ENCODE measurements at regions not wholly inside any gene's neighbourhood (a gene's known extent, or its start where the extent isn't known, plus 50 kb on each side); places are given as distances from the start of the nearest gene placed in this dataset.

GRCh38 chr14:101123618-101124510 lies 220.3 kb upstream of the RTL1 start:
- H3K4me3 ChIP-seq (IDR thresholded peaks at IDR 0.05; ENCODE audit: insufficient read depth, low read depth, low read length) = no peak overlapping the region
- H3K79me2 ChIP-seq (ENCODE audit: insufficient read depth, low read depth) = no peaks in the 10 kb centered on the region
- H3K4me1 ChIP-seq (ENCODE audit: low read depth, poor library complexity, severe bottlenecking) = no peaks in the 10 kb centered on the region
- no peak for TF ChIP-seq CTCF (conservative IDR thresholded peaks at IDR 0.05; ENCODE audit: low read depth, low read length)
- H3K4me2 ChIP-seq = no peak overlapping the region
- H4K20me1 ChIP-seq (ENCODE audit: insufficient read depth) = no peaks in the 10 kb centered on the region
- no peak overlapping the region for H2AFZ ChIP-seq (ENCODE audit: low read depth)
- no peaks in the 10 kb centered on the region for H3K36me3 ChIP-seq (ENCODE audit: insufficient read depth)
- H3K27me3 ChIP-seq (ENCODE audit: insufficient read depth, low read depth) = peaks cover 28% of the 10 kb centered on the region
- H3K27ac ChIP-seq = no peak overlapping the region
- H3K9ac ChIP-seq = no peak overlapping the region

GRCh38 chr14:101124815-101125214 lies 221.3 kb upstream of the RTL1 start:
- Histone ChIP-seq H3K27me3 (ENCODE audit: insufficient read depth, low read depth) (peaks cover 23% of the 10 kb centered on the region), H3K9ac (no peak overlapping the region), H3K27ac (no peak overlapping the region), H3K4me3 (IDR thresholded peaks at IDR 0.05; ENCODE audit: insufficient read depth, low read depth, low read length) (no peak overlapping the region), H2AFZ (ENCODE audit: low read depth) (no peak overlapping the region), H3K4me1 (ENCODE audit: low read depth, poor library complexity, severe bottlenecking) (no peaks in the 10 kb centered on the region), H4K20me1 (ENCODE audit: insufficient read depth) (no peaks in the 10 kb centered on the region), H3K36me3 (ENCODE audit: insufficient read depth) (no peaks in the 10 kb centered on the region), H3K4me2 (no peak overlapping the region), H3K79me2 (ENCODE audit: insufficient read depth, low read depth) (no peaks in the 10 kb centered on the region)
- no peak for TF ChIP-seq CTCF (conservative IDR thresholded peaks at IDR 0.05; ENCODE audit: low read depth, low read length)

GRCh38 chr14:101125313-101125712 lies 221.8 kb upstream of the RTL1 start:
- Histone ChIP-seq H3K79me2 (ENCODE audit: insufficient read depth, low read depth) (no peaks in the 10 kb centered on the region), H3K9ac (no peak overlapping the region), H4K20me1 (ENCODE audit: insufficient read depth) (no peaks in the 10 kb centered on the region), H3K27ac (no peak overlapping the region), H3K4me2 (no peak overlapping the region), H2AFZ (ENCODE audit: low read depth) (no peak overlapping the region), H3K4me3 (IDR thresholded peaks at IDR 0.05; ENCODE audit: insufficient read depth, low read depth, low read length) (no peak overlapping the region), H3K4me1 (ENCODE audit: low read depth, poor library complexity, severe bottlenecking) (no peaks in the 10 kb centered on the region), H3K36me3 (ENCODE audit: insufficient read depth) (no peaks in the 10 kb centered on the region), H3K27me3 (ENCODE audit: insufficient read depth, low read depth) (peaks cover 18% of the 10 kb centered on the region)
- TF ChIP-seq CTCF (conservative IDR thresholded peaks at IDR 0.05; ENCODE audit: low read depth, low read length) = no peak

GRCh38 chr14:101125719-101126651 lies 222.5 kb upstream of the RTL1 start:
- Histone ChIP-seq H2AFZ (ENCODE audit: low read depth) (no peak overlapping the region), H3K27me3 (ENCODE audit: insufficient read depth, low read depth) (peaks cover 14% of the 10 kb centered on the region), H3K4me2 (no peak overlapping the region), H3K4me1 (ENCODE audit: low read depth, poor library complexity, severe bottlenecking) (no peaks in the 10 kb centered on the region), H3K79me2 (ENCODE audit: insufficient read depth, low read depth) (no peaks in the 10 kb centered on the region), H3K36me3 (ENCODE audit: insufficient read depth) (no peaks in the 10 kb centered on the region), H4K20me1 (ENCODE audit: insufficient read depth) (no peaks in the 10 kb centered on the region), H3K4me3 (IDR thresholded peaks at IDR 0.05; ENCODE audit: insufficient read depth, low read depth, low read length) (no peak overlapping the region), H3K9ac (no peak overlapping the region), H3K27ac (no peak overlapping the region)
- no peak for TF ChIP-seq CTCF (conservative IDR thresholded peaks at IDR 0.05; ENCODE audit: low read depth, low read length)
